Putamen (tissue), 1 donor: ENCODE measurements at regions not wholly inside any gene's neighbourhood (a gene's known extent, or its start where the extent isn't known, plus 50 kb on each side); places are given as distances from the start of the nearest gene placed in this dataset.

ENCODE experiments used
- DNase-seq: peaks from one replicate; pipeline ENCODE4 v3.0.0-alpha.2; 2016; ENCODE audit warnings: low spot score

- DNase-seq: no peak
Observed at GRCh38 chr6:159118924-159119323, 50.3 kb upstream of the FNDC1 start.

- DNase-seq: no peak
Observed at GRCh38 chr6:159117563-159117962, 51.6 kb upstream of the FNDC1 start.

GRCh38 chr6:159117046-159117445, 52.2 kb upstream of the FNDC1 start:
- DNase-seq: no peak

- DNase-seq: no peak
Observed at GRCh38 chr6:159116343-159116742, 52.9 kb upstream of the FNDC1 start.

GRCh38 chr6:159114569-159114968, 54.6 kb upstream of the FNDC1 start:
- no peak for DNase-seq

- DNase-seq: no peak
Observed at GRCh38 chr6:159113223-159113622, 56.0 kb upstream of the FNDC1 start.

- no peak for DNase-seq
Observed at GRCh38 chr6:159112714-159113113, 56.5 kb upstream of the FNDC1 start.

GRCh38 chr6:159110748-159111147, 58.5 kb upstream of the FNDC1 start:
- DNase-seq: no peak

- no peak for DNase-seq
Observed at GRCh38 chr6:159110013-159110412, 59.2 kb upstream of the FNDC1 start.

- DNase-seq: no peak
Observed at GRCh38 chr6:159109391-159109790, 59.8 kb upstream of the FNDC1 start.

- DNase-seq: no peak
Observed at GRCh38 chr6:159108426-159108985, 60.7 kb upstream of the FNDC1 start.

- DNase-seq: no peak
Observed at GRCh38 chr6:159107451-159108260, 61.5 kb upstream of the FNDC1 start.

- DNase-seq: peak; percentile 87
Observed at GRCh38 chr6:159106627-159107241, 61.9 kb upstream of the TAGAP start.

GRCh38 chr6:159105716-159106115, 60.9 kb upstream of the TAGAP start:
- peak; percentile 68 for DNase-seq

GRCh38 chr6:159104931-159105330, 60.1 kb upstream of the TAGAP start:
- no peak for DNase-seq

- no peak for DNase-seq
Observed at GRCh38 chr6:159104163-159104925, 59.6 kb upstream of the TAGAP start.

GRCh38 chr6:159103396-159104162, 58.8 kb upstream of the TAGAP start:
- no peak for DNase-seq

GRCh38 chr6:159102373-159103160, 57.8 kb upstream of the TAGAP start:
- no peak for DNase-seq

- DNase-seq: no peak
Observed at GRCh38 chr6:159101656-159102055, 56.9 kb upstream of the TAGAP start.

GRCh38 chr6:159100395-159101182, 55.8 kb upstream of the TAGAP start:
- DNase-seq: no peak
